Stimulated activated CD4-positive, alpha-beta T cell treated with anti-CD3 and anti-CD28 coated beads, Interleukin-1b, Interleukin-23, amount 100 ng/mL, for 24 hours (primary cell): ENCODE measurements at regions not wholly inside any gene's neighbourhood (a gene's known extent, or its start where the extent isn't known, plus 50 kb on each side); places are given as distances from the start of the nearest gene placed in this dataset.

Experiments used
- DNase-seq, 4 experiments: peaks; one replicate each; pipeline ENCODE4 v3.0.0-alpha.2; 2020; ENCODE audit warnings: low read depth in 4 of 4, low spot score in 1 of 4

DNA sequence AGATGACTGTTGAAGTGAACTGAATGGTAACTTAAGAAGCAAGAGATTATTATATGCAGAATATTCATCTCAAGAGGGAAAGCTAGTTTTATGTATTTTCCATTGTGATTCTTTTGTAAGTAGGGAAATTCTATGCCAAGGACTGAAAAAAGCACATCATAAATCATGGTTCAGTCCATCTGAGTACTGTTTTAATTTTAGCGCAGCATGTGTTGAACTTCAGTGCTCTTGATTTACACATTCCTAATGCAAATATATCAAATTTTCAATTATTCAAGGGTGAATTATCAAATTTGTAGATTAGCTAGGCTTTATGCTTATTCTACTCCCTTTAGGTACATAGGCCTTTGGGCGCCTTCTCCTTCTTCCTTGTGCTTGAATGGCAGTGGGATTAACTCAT lies 50.3 kb upstream of the TCF12 start:
- DNase-seq, result no peak

DNA sequence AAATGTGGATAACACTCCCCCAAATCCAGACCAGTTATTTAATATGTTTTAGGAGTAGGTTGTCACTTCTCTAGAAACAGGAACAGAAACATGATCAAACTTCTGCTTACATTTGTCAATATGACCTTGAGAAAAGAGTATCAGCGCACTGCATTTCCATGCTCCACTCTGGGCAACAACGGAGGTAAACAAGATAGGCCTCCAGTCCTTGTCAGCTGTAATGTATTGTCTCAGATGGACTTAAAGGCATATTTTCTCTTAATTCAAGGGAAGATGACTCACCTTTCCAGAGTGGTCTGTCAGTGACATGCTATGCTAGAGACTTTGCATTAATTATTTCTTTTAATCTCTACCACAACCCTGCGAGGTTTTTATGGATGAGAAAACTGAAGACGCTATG lies 51.6 kb upstream of the TCF12 start:
- DNase-seq, result no peak

DNA sequence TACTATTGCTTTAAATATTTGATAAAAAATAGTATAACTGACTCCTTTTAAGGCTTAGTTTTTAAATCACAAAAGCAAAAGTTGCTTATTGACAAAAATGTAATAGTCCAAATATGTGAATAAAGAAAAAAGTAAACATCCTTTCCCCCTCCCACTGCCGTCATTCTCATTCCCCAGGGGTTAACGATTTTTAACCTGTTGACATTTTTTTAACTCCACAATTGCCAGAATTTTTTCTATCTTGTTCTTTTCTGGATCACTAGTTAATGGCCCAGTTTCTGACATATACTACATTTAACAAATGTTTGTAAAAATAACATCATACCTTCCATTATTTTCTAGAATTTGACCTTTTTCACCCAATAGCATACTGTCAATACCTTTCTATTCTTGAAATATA lies 60.6 kb upstream of the TCF12 start:
- DNase-seq, result no peak

DNA sequence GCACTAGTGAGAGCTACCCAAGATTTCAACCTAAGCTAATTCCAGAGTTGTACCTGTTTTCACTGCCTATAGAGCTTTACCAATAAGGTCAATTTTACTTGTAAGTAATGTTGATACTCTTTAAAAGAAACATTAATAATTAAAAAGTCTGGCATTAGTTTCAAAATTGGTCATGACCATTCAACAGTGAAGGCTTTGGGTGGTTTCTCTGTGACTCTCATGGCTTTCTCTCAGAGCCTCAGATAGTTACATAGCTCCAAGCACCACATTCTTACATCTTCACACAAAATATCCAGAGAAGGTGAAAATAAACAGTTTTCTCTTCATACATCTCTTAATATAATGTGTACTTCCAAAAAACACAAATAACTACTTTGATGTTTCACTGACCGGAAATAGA lies 61.5 kb upstream of the TCF12 start:
- no peak for DNase-seq

DNA sequence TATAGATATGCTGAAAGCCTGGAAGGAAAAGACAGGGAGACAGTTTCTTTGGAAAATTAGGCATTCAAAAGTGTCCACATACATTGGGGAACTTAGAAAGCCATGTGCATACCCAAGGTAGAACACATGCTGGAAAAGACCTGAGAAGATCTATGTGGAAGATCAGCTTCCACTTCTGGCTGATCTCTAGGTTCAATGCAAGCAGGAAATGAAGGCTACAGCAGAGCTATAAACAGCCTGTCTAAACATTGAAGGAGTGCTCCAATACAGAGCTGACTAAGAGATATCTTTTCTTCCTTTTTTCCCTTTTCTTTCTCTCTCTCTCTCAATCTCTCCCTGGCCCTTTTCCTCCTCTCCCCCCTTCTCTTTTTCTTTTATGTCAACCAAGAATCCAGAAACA lies 73.6 kb upstream of the TCF12 start:
- no peak for DNase-seq

DNA sequence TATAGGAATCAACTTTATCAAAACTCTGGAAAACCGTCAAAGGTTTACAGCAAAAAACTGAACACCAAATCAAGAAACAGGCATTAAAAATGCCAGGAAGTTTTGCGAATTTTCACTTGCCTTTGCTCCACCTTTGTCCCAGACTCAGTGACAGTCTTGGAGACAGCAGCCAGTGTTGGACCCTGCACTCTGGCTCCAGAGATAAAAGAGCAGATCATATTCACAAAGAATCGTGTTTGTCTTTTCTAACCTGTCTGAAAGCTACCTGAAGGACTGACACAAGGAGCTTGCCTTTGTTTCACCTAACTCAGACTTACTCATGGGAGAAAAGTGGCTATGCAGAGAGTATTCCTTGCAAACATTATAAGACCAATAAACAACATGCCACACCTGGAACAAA lies 74.0 kb upstream of the TCF12 start:
- no peak for DNase-seq

DNA sequence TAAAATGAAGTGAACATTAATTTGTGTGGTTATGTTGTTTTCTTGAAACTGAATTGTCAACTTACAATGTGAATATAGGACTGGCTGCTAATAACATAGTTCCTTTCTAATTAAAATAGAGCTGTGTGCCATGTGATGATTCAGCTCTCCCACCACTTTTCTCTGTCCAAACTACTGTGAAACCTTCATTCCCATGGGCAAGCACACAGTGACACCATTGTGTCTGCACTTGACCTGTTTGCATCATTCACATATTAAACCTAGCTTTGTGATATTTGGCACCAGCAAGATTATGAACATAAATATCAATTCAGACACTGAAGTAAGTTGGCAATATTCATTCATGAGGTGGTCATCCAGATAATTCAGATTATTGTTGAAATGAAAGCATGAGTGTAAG lies 78.8 kb upstream of the TCF12 start:
- DNase-seq, result no peak

DNA sequence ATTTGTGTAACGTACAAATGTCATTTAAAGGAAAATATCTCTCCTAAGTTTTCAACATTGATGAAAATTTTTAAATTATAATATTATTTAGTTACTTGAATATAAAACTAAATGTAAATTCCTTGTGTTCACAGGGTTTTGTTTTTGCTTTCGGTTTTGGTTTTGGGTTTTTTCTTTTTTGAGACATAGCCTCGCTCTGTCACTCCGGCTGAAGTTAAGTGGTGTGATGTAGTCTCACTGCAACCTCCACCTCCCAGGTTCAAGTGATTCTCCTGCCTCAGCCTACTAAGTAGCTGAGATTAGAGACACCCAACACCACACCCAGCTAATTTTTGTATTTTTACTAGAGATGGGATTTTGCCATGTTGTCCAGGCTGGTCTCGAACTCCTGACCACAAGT lies 79.3 kb upstream of the TCF12 start:
- no peak for DNase-seq

DNA sequence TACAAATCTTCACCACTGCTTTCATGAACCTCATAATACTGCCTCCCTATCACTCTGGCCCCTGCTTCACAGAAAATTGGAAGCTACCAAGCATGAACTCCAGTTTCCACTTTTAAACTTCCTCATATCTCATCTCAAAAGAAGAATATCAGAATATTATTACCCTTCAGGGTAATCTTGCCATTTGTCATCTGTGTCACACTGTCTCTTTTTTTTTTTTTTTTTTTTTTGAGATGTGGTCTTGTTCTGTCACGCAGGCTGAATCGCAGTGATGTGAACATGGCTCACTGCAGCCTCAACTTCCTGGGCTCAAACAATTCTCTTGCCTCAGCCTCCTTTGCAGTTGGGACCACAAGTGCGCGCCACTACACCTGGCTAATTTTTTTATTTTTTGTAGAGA lies 80.4 kb upstream of the TCF12 start:
- no peak for DNase-seq

DNA sequence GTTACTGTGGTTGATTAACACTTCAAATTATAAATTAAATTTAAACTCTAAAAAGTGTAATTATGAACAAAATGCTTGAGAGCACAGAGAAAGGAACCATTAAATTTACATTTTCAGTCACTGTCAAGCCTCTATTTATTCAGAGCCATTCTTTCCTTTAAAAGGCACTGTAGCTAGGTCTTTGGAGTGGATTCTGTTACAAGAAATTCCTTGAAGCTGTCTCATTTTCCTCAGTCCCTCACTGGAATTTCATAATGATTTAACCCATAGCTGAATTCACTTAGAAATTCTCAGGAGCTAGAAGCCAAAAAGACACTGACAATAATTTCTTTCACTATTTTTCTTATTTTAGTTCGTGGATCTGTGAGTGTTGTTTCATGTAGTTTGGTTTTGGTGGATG lies 81.2 kb upstream of the TCF12 start:
- no peak for DNase-seq

DNA sequence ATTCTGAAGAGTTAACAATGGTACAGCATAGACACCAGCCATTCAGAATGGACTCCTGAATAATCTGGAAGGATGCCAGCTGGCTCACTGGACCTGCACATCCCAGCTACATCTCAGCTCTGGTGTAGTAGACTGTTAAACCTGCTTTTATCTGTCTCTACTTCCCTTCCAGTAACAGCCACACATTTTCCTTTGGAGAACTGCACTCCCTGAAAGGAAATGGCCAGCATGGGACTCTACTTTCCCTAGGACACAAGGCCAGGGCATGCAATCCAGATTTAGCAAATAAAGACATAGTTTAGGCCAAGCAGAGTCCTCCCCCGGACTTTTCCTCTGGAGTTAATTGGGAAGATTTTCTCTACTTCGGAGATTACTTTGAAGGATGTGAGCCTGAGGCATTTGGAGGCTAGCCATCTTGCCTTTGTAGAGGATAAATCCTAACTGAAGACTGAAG lies 82.7 kb upstream of the TCF12 start:
- DNase-seq, result no peak

DNA sequence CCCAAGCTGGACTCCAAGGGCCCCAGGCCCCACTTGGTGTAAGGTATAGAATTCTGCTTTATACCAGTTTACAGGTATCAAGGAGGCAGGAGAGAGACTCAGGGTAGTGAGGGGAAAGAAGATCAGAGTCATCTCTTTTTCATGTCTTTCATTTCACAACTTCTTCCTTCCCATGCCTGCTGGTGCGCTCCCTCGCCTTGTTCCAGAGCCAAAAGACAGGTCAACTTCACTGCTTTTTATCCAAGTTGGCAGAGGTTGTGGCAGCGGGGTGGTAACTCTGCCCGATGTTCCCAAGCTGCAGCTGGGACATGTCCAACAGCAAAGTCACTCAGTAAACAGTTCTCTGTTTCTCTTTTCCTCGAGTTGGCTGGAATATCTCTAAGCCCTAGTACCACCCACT lies 86.3 kb upstream of the TCF12 start:
- DNase-seq, result no peak

DNA sequence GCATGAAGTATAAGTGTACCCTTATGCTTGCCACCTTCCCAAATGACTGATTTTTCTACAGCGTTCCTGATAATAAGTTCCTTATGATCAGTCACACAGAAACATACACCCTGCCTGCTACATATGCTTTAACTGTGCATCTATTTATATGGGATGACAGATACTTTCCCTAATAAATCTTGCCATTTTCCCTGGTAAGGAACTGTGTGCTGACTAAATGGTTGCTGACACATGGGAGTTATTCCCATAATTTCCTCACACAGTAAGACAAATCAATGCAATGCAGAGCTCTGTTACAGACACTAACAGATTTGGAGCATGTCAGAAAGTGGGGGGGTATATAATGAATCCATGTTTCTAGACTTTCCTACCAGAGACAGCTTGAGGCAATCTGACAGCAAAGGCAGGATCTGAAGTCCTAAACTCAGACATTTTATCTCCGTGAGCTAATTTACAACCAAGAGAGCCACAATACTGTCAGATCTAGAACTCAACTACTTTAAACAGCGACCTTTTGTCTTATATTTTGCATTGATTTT lies 86.9 kb upstream of the TCF12 start:
- no peak for DNase-seq

DNA sequence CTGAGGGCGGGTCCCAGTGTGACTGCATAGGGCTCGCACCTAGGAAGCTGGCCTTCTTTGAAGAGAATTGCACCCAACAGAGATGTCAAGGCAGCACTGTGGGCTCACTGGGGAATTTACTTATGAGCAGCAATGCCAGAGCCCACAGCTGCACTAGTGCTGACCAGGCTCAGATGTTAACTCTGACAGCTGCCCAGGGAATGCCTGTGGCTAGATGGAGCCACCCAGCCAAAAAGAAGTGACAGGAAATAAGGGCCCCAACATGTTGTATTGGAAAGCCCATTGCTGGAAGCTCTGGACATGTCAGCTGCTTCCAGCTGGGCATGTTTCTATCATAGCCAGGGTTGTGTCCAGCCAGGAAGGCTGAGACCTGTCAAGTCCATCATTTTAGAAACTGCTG lies 90.9 kb upstream of the ZNF280D start:
- DNase-seq, result no peak

DNA sequence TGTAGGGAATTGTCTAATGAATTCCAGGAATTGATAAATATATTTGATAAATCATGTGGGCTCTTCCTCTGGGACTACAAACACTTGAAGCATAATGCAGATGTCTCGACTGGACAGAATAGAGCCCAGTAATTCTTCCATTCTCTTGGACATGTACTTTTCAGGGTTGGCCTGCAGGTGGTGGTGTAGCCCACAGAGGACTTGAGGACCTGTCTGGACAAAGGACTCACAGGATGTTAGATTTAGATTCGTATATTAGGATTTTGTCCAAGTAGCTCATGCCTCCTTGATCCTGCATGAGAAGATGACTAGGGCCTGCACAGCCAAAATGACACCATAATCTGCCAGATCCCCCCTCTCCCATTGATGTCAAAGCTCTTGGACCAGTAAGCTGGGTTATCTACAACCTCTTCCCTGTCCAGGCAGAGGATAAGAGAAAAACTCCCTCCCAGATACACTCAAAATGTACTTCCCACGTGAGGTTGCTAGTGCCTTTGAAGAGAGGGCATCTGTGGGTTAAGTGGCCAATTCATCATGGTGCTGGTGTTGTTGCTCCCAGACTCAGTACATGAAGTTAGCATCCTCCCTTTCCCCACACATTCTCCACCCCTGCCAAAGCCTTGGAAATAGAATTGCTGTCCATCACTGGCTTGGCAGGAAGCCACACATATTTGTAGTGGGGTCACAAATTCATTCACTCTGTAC lies 88.6 kb upstream of the ZNF280D start:
- peak in 1 of 4 experiments; percentile 16 for DNase-seq

DNA sequence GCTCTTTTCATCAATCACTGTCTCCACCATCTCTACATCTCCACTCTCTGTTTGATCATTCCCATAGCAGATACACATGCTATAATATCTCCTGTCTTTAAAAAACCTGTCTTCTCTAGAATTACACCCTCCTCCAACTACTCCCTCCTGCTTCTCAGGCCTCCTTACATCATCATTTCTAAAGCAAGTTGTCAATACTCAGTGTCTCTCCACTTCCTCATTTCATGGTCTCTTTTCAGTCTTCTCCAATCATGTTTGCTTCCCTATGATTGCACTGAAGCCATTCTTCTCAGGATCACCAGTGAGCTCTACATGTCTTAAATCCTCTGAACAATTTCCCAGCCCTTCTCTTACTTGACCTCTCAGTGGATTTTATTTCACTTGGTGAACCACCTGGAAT lies 87.0 kb upstream of the ZNF280D start:
- no peak for DNase-seq

DNA sequence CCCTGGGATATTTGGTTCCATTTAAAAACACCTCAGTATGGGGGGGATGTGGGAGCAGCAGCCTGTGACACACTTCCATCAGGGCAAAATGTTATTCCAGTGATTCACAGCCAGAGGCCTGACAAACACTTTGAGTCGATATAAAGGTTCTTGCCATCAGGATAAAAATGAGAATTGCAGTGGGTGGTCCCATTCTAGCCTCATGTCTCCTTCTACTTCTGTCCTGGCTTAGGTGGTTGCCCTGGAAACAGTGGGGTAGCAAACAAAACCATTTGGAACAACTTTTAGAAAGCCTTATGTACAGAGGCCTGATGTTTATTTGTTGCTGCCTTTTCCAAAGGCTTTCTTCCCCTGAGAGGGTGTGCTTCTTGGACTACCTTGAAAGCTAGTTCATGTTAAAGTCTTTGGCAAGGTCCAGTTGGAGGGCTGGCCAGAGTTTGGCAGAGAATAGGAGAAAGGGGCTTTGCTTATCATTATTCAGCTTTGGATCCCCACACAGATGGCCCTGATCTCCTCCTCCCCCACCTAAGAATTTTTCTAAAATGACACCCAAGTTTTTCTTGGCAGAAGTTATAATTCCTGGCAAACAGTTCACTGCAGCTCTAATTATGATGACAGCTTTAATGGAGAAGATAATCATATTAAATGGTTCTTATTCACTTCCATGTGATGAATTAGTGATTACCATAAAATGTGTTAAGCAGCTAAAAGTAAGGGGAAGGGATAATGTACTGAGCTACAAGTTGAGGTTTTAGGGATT lies 84.2 kb upstream of the ZNF280D start:
- no peak for DNase-seq

DNA sequence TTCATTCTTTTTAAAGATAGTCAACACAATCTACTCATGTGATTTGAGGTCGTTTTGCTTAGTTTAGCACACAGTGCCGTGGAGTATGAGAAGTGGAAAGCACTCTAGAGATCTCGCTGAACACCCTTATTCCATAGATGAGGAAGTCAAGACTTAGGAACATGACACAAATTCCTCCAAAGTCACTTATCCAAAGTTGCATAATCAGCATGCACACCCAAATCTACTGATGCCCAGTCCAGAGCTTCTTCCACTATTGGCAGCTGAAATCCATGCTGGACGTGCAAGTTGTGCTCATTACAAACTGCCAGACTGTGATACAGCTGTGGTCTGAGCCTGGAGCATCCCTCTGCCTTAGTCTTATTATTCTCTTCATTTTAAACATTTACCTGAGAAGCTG lies 83.5 kb upstream of the ZNF280D start:
- DNase-seq, result no peak

DNA sequence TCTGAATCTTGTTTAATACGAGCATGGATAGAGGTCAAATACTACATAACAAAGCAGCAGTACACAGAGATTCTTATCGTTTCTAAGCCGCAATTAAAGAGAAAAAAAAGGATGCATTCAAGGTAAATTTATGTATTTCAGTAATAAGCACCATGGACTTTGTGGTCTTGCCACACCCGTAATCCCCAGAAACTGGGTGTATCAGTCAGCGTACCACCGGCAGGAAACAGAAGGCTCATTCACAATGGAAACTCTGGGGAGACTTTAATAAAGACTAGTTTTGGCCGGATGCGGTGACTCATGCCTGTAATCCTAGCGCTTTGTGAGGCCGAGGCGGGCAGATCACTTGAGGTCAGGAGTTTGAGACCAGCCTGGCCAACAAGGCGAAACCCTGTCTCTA lies 81.9 kb upstream of the ZNF280D start:
- DNase-seq, result no peak

DNA sequence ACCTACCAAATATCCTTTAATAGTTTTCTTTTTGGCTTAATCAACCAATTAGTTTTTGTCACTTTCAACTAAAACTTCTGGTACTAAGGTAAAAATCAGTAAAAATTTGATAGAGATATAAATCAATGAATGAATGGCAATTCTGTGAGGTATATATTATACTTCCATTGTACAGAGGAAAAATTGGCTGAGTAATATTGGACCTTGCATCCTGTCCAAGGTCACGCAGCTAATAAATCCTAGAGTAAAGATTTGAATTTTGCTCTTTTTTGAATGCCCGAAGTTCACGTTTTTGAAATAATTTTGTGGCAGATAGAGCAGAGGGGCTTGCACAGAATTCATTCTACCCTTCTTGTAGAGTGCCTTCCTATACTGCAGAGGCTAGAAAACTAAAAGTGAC lies 81.1 kb upstream of the ZNF280D start:
- no peak for DNase-seq

DNA sequence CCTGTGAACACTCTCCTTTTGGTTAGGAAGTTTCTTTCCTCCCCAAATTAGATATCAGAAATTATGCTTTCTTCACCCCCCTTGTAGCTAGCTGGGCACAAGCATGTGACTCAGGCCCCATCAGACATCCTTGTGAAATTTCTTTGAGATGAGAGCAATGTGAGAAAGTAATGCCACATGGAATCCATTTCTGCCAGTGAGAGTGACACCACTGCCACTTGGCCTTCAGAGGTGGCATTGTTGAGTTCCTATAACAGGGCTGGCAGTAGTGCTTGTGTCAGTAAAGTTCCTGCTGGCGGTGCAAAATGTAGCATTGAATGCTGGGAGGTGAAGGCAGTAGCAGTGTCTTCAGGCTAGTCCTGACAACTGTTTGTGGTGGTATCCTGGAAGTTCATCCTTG lies 80.7 kb upstream of the ZNF280D start:
- no peak for DNase-seq

DNA sequence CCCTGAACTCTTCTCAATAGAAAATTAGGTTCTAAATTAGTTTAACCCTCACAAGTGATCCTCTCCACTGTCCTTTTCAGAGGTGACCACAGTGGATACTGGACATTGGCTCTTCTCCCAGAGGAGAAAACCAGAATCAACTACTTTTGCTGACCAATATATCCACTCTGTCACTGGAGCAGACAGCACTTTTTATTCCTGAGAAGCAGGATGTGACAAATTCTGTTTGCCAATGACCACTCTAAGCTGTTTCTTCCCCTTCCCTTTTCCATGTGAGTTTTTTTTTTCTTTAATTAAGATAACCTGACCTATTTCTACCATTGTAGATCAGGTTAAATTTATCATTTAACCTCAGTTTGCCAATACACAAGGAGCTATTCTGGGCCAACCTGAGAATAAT lies 79.7 kb upstream of the ZNF280D start:
- DNase-seq, result no peak

DNA sequence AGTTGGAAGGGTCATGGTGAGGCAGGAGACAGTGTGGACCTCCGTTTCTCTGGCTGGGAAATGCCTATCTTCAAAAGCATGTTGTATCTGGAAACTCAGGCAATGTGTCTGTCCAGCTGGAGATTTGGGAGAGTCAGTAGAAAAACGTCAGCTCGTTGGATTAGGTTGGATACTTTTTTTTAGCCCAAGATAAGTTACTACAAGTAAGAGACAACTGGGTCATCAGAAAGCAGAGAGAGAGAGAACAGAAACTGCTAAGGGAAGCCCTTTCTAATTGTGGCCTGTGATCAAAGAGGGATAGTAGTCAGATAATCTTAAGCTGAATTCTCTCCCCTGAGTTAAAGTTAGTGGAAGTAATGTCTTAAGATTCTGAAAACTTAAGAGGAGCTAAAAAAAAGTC lies 78.9 kb upstream of the ZNF280D start:
- no peak for DNase-seq
